ENCODE measurements at regions not wholly inside any gene's neighbourhood (a gene's known extent, or its start where the extent isn't known, plus 50 kb on each side); places are given as distances from the start of the nearest gene placed in this dataset.
"Not testable (repeated sequence)": the region's sequence is repeated elsewhere in the genome, so short reads cannot be mapped to it uniquely, and the experiment has no call there.

- not testable (repeated sequence) for DNase-seq
Observed at GRCh38 chr18:56438480-56438879, 199.9 kb downstream of the TXNL1 start.

GRCh38 chr18:56436651-56437050 is 201.7 kb downstream of the TXNL1 start:
- no peak for DNase-seq

GRCh38 chr18:56433919-56434318 is 204.5 kb downstream of the TXNL1 start:
- no peak for DNase-seq

GRCh38 chr18:56431551-56431950 is 206.8 kb downstream of the TXNL1 start:
- no peak for DNase-seq

- DNase-seq = no peak
Observed at GRCh38 chr18:56423626-56424025, 214.8 kb downstream of the TXNL1 start.

GRCh38 chr18:56421647-56422046 is 216.7 kb downstream of the TXNL1 start:
- DNase-seq = no peak

- DNase-seq = not testable (repeated sequence)
Observed at GRCh38 chr18:56420868-56421267, 217.5 kb downstream of the TXNL1 start.

- DNase-seq = no peak
Observed at GRCh38 chr18:56414357-56414756, 224.0 kb downstream of the TXNL1 start.

GRCh38 chr18:56413862-56414261 is 224.5 kb downstream of the TXNL1 start:
- no peak for DNase-seq

GRCh38 chr18:56412951-56413350 is 225.4 kb downstream of the TXNL1 start:
- no peak for DNase-seq

GRCh38 chr18:56409736-56410135 is 228.7 kb downstream of the TXNL1 start:
- no peak for DNase-seq

GRCh38 chr18:56407646-56408180 is 230.7 kb downstream of the TXNL1 start:
- no peak for DNase-seq

GRCh38 chr18:56402872-56403516 is 235.4 kb downstream of the TXNL1 start:
- no peak for DNase-seq

GRCh38 chr18:56393870-56394269 is 244.5 kb downstream of the TXNL1 start:
- DNase-seq = no peak

GRCh38 chr18:56391931-56392590 is 246.3 kb downstream of the TXNL1 start:
- no peak for DNase-seq

- no peak for DNase-seq
Observed at GRCh38 chr18:56390626-56391025, 247.8 kb downstream of the TXNL1 start.

- DNase-seq = no peak
Observed at GRCh38 chr18:56389190-56389589, 249.2 kb downstream of the TXNL1 start.

- no peak for DNase-seq
Observed at GRCh38 chr18:56388571-56388970, 249.8 kb downstream of the TXNL1 start.

- DNase-seq = no peak
Observed at GRCh38 chr18:56386856-56387255, 251.5 kb downstream of the TXNL1 start.

GRCh38 chr18:56383349-56383748 is 255.0 kb downstream of the TXNL1 start:
- no peak for DNase-seq

- no peak for DNase-seq
Observed at GRCh38 chr18:56382541-56382940, 255.9 kb downstream of the TXNL1 start.

GRCh38 chr18:56381196-56381595 is 257.2 kb downstream of the TXNL1 start:
- DNase-seq = no peak

- no peak for DNase-seq
Observed at GRCh38 chr18:56380685-56381084, 257.7 kb downstream of the TXNL1 start.

- DNase-seq = no peak
Observed at GRCh38 chr18:56379256-56379655, 259.1 kb downstream of the TXNL1 start.

- DNase-seq = no peak
Observed at GRCh38 chr18:56377231-56377630, 261.2 kb downstream of the TXNL1 start.

Measured in NCI-H187 (cell line).